SK-N-SH treated with all-trans-retinoic acid at 6 μM for 48 hours (cell line): ENCODE measurements at regions not wholly inside any gene's neighbourhood (a gene's known extent, or its start where the extent isn't known, plus 50 kb on each side); places are given as distances from the start of the nearest gene placed in this dataset.

ENCODE experiments used
- ATAC-seq: fragments of 200-7000 bp; cut with Tn5 transposase; 3 replicates; pipeline ENCODE4 v1.9.1; 2020; ENCODE audit warnings: mild to moderate bottlenecking, moderate library complexity
- ARNTL ChIP-seq: fragments of 450-650 bp; formaldehyde crosslinking; IDR thresholded peaks from 2 replicates; pipeline ENCODE4 v1.5.0; 2020; ENCODE audit warnings: low read depth, mild to moderate bottlenecking, moderate library complexity, borderline replicate concordance
- BACH2 ChIP-seq: fragments of 250-450 bp; sonication (Bioruptor Pico); IDR thresholded peaks from 2 replicates; pipeline ENCODE4 v1.9.0; 2021; ENCODE audit warnings: mild to moderate bottlenecking, borderline replicate concordance
- CSDC2 ChIP-seq: fragments of 250-450 bp; sonication (Bioruptor Pico); IDR thresholded peaks from 2 replicates; pipeline ENCODE4 v1.5.0; 2020; ENCODE audit warnings: mild to moderate bottlenecking, moderate library complexity
- CSRNP3 ChIP-seq: fragments of 250-450 bp; sonication (Bioruptor Pico); IDR thresholded peaks from 2 replicates; pipeline ENCODE4 v1.5.1; 2021; ENCODE audit warnings: mild to moderate bottlenecking, moderate library complexity
- ESRRG ChIP-seq: fragments of 250-450 bp; sonication (Bioruptor Pico); IDR thresholded peaks from 2 replicates; pipeline ENCODE4 v1.6.1; 2021; ENCODE audit warnings: mild to moderate bottlenecking
- GLIS3 ChIP-seq: fragments of 250-450 bp; sonication (Bioruptor Pico); IDR thresholded peaks from 2 replicates; pipeline ENCODE4 v1.5.0; 2020; ENCODE audit warnings: mild to moderate bottlenecking, moderate library complexity
- ISL1 ChIP-seq: fragments of 250-450 bp; sonication (Bioruptor Pico); IDR thresholded peaks from 2 replicates; pipeline ENCODE4 v2.1.2; 2022; ENCODE audit warnings: mild to moderate bottlenecking, moderate library complexity
- OSR1 ChIP-seq: fragments of 250-450 bp; sonication (Bioruptor Pico); IDR thresholded peaks from 2 replicates; pipeline ENCODE4 v1.8.0; 2022; ENCODE audit warnings: moderate library complexity, mild to moderate bottlenecking, inconsistent platforms
- PPARA ChIP-seq: fragments of 250-450 bp; sonication (Bioruptor Pico); IDR thresholded peaks from 2 replicates; pipeline ENCODE4 v1.5.0; 2020; ENCODE audit warnings: mild to moderate bottlenecking, borderline replicate concordance
- RARB ChIP-seq: fragments of 250-450 bp; sonication (Bioruptor Pico); IDR thresholded peaks from 2 replicates; pipeline ENCODE4 v1.8.0; 2021; ENCODE audit warnings: mild to moderate bottlenecking, moderate library complexity
- SNAI2 ChIP-seq: fragments of 250-450 bp; sonication (Bioruptor Pico); IDR thresholded peaks from 2 replicates; pipeline ENCODE4 v1.5.0; 2020; ENCODE audit warnings: mild to moderate bottlenecking, moderate library complexity
- TOX ChIP-seq: fragments of 250-450 bp; sonication (Bioruptor Pico); IDR thresholded peaks from 2 replicates; pipeline ENCODE4 v1.8.0; 2021; ENCODE audit warnings: mild to moderate bottlenecking, moderate library complexity, borderline replicate concordance
- ZC3H10 ChIP-seq: fragments of 250-450 bp; sonication (Bioruptor Pico); IDR thresholded peaks from 2 replicates; pipeline ENCODE4 v1.5.1; 2021; ENCODE audit warnings: mild to moderate bottlenecking, moderate library complexity
- ZFP3 ChIP-seq: fragments of 250-450 bp; sonication (Bioruptor Pico); IDR thresholded peaks from 2 replicates; pipeline ENCODE4 v1.5.0; 2020; ENCODE audit warnings: mild to moderate bottlenecking, moderate library complexity
- ZFP30 ChIP-seq: fragments of 450-650 bp; formaldehyde crosslinking; IDR thresholded peaks from 2 replicates; pipeline ENCODE4 v1.5.0; 2022; ENCODE audit warnings: mild to moderate bottlenecking, moderate library complexity
- ZNF565 ChIP-seq: fragments of 450-650 bp; formaldehyde crosslinking; conservative IDR thresholded peaks from 2 replicates; pipeline ENCODE4 v1.5.0; 2020; ENCODE audit warnings: low read depth, mild to moderate bottlenecking, moderate library complexity
- ZNF70 ChIP-seq: fragments of 450-650 bp; formaldehyde crosslinking; IDR thresholded peaks from 2 replicates; pipeline ENCODE4 v1.5.0; 2020; ENCODE audit warnings: mild to moderate bottlenecking, moderate library complexity
- ZNF8 ChIP-seq: fragments of 450-650 bp; formaldehyde crosslinking; IDR thresholded peaks from 2 replicates; pipeline ENCODE4 v1.5.0; 2020; ENCODE audit warnings: mild to moderate bottlenecking, moderate library complexity
- TF ChIP-seq, protein P1 (sequence below): fragments of 250-450 bp; sonication (Bioruptor Pico); IDR thresholded peaks from 2 replicates; pipeline ENCODE4 v1.8.0; 2021; ENCODE audit warnings: low read depth, mild to moderate bottlenecking, moderate library complexity, borderline replicate concordance
- TF ChIP-seq, protein P2 (sequence below): fragments of 250-450 bp; sonication (Bioruptor Pico); IDR thresholded peaks from 2 replicates; pipeline ENCODE4 v1.8.0; 2020; ENCODE audit warnings: mild to moderate bottlenecking, moderate library complexity, borderline replicate concordance
- TF ChIP-seq, protein P3 (sequence below): fragments of 250-450 bp; sonication (Bioruptor Pico); IDR thresholded peaks from 2 replicates; pipeline ENCODE4 v1.5.1; 2020; ENCODE audit warnings: low read depth, mild to moderate bottlenecking, moderate library complexity

DNA sequence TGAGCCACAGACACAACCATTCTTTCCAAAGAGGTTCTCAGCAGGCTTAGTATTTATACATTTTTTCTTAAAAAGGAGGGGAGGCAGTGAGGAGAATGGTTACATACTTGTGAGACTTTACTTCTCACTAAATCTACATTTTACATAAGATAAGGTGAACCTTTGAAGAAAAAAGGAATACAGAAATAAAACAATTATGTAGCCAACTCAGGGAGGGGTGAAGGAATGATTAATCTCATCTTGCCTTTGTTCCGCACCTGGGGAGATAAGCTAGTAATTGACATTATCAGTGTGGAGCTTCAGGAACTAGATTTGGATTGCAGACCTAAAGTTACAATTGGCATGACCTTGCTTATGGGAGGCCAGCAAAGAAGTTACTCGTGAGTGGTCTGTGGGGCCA, 221.8 kb upstream of the GGTLC1 start:
- no peak for TF ChIP-seq TOX (CRISPR knock-in tag)
- no peak for ATAC-seq

DNA sequence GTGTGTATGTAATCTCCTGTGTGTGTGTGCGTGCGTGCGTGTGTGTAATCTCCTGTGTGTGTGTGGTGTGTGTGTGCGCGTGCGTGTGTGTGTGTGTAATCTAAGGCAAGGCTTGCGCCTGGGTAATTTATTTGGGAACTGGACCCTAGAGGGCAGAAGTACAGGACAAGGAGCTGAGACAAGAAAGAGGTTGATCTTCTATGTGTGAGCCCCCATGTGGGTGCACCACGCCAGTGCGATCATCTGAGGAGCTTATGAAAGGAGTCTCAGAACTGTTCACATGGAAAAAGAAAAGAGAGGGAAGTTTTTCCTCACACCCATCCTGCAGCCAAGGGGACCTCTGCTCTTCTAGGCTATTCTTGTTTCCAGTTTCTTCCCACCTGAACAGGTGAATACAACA, 220.1 kb upstream of the GGTLC1 start:
- no peak for TF ChIP-seq ARNTL (CRISPR knock-in tag)
- no peak for TF ChIP-seq PPARA (CRISPR knock-in tag)
- no peak for TF ChIP-seq ZFP3 (CRISPR knock-in tag)
- TF ChIP-seq ZFP30 (CRISPR knock-in tag): no peak
- no peak for TF ChIP-seq ZNF8 (CRISPR knock-in tag)
- no peak for TF ChIP-seq ZC3H10 (CRISPR knock-in tag)
- no peak for TF ChIP-seq RARB (CRISPR knock-in tag)
- TF ChIP-seq, protein P1, sequence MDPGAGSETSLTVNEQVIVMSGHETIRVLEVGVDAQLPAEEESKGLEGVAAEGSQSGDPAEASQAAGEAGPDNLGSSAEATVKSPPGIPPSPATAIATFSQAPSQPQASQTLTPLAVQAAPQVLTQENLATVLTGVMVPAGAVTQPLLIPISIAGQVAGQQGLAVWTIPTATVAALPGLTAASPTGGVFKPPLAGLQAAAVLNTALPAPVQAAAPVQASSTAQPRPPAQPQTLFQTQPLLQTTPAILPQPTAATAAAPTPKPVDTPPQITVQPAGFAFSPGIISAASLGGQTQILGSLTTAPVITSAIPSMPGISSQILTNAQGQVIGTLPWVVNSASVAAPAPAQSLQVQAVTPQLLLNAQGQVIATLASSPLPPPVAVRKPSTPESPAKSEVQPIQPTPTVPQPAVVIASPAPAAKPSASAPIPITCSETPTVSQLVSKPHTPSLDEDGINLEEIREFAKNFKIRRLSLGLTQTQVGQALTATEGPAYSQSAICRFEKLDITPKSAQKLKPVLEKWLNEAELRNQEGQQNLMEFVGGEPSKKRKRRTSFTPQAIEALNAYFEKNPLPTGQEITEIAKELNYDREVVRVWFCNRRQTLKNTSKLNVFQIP: no peak
- TF ChIP-seq, protein P2, sequence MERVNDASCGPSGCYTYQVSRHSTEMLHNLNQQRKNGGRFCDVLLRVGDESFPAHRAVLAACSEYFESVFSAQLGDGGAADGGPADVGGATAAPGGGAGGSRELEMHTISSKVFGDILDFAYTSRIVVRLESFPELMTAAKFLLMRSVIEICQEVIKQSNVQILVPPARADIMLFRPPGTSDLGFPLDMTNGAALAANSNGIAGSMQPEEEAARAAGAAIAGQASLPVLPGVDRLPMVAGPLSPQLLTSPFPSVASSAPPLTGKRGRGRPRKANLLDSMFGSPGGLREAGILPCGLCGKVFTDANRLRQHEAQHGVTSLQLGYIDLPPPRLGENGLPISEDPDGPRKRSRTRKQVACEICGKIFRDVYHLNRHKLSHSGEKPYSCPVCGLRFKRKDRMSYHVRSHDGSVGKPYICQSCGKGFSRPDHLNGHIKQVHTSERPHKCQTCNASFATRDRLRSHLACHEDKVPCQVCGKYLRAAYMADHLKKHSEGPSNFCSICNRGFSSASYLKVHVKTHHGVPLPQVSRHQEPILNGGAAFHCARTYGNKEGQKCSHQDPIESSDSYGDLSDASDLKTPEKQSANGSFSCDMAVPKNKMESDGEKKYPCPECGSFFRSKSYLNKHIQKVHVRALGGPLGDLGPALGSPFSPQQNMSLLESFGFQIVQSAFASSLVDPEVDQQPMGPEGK (CRISPR knock-in tag): no peak
- no peak for TF ChIP-seq ZNF565 (CRISPR knock-in tag)
- no peak for TF ChIP-seq BACH2 (CRISPR knock-in tag)
- no peak for TF ChIP-seq ZNF70 (CRISPR knock-in tag)
- TF ChIP-seq CSDC2 (CRISPR knock-in tag): no peak
- TF ChIP-seq, protein P3, sequence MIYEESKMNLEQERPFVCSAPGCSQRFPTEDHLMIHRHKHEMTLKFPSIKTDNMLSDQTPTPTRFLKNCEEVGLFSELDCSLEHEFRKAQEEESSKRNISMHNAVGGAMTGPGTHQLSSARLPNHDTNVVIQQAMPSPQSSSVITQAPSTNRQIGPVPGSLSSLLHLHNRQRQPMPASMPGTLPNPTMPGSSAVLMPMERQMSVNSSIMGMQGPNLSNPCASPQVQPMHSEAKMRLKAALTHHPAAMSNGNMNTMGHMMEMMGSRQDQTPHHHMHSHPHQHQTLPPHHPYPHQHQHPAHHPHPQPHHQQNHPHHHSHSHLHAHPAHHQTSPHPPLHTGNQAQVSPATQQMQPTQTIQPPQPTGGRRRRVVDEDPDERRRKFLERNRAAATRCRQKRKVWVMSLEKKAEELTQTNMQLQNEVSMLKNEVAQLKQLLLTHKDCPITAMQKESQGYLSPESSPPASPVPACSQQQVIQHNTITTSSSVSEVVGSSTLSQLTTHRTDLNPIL (CRISPR knock-in tag): no peak
- TF ChIP-seq, all 23 proteins: peak for 0
- no peak for ATAC-seq

DNA sequence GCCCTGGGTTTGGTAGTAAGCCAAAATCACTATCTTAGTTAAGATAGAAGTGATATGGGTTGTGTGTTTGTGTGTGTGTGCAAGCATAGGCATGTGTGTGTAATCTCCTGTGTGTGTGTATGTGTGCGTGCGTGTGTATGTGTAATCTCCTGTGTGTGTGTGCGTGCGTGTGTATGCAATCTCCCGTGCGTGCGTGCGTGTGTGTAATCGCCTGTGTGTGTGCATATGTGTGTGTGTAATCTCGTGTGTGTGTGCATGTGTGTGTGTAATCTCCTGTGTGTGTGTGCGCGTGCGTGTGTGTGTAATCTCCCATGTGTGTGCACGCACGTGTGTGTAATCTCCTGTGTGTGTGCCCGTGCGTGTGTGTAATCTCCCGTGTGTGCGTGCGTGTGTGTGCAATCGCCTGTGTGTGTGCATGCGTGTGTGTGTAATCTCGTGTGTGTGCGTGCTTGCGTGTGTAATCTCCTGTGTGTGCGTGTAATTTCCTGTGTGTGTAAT, 219.3 kb upstream of the GGTLC1 start:
- ATAC-seq: no peak
- no peak for TF ChIP-seq CSDC2 (CRISPR knock-in tag)
- TF ChIP-seq GLIS3 (CRISPR knock-in tag): no peak
- TF ChIP-seq ISL1 (CRISPR knock-in tag): no peak

GRCh38 chr20:24206995-24207394, 218.4 kb upstream of the GGTLC1 start:
- TF ChIP-seq, protein P2 (CRISPR knock-in tag): no peak
- TF ChIP-seq, protein P3 (CRISPR knock-in tag): no peak
- no peak for TF ChIP-seq ARNTL (CRISPR knock-in tag)
- ATAC-seq: no peak

- no peak for ATAC-seq
- no peak for TF ChIP-seq PPARA (CRISPR knock-in tag)
- TF ChIP-seq, protein P3 (CRISPR knock-in tag): no peak
- TF ChIP-seq OSR1: no peak
- no peak for TF ChIP-seq RARB (CRISPR knock-in tag)
- no peak for TF ChIP-seq ZC3H10 (CRISPR knock-in tag)
- no peak for TF ChIP-seq ARNTL (CRISPR knock-in tag)
- no peak for TF ChIP-seq SNAI2 (CRISPR knock-in tag)
- TF ChIP-seq ZFP3 (CRISPR knock-in tag): no peak
- no peak for TF ChIP-seq CSRNP3
- TF ChIP-seq ESRRG (CRISPR knock-in tag): no peak
- TF ChIP-seq CSDC2 (CRISPR knock-in tag): no peak
- no peak for TF ChIP-seq ZNF8 (CRISPR knock-in tag)
- TF ChIP-seq ZNF70 (CRISPR knock-in tag): no peak
- no peak for TF ChIP-seq ZFP30 (CRISPR knock-in tag)
Measured at GRCh38 chr20:24203526-24204183, 215.1 kb upstream of the GGTLC1 start.
